Muscle layer of colon (tissue), 2 donors: ENCODE measurements at regions not wholly inside any gene's neighbourhood (a gene's known extent, or its start where the extent isn't known, plus 50 kb on each side); places are given as distances from the start of the nearest gene placed in this dataset.

Experiments
- H3K27ac ChIP-seq: one replicate; pipeline ENCODE4 v1.7.0; 2013; ENCODE audit warnings: low read depth, mild to moderate bottlenecking, low read length, moderate library complexity
- H3K27me3 ChIP-seq, 2 donors: one replicate each; pipeline ENCODE4 v1.7.0; 2013; ENCODE audit warnings: low read length in 2 of 2, mild to moderate bottlenecking in 2 of 2; ENCODE audit not compliant: insufficient read depth in 2 of 2, control insufficient read depth in 1 of 2
- H3K36me3 ChIP-seq: one replicate; pipeline ENCODE4 v1.7.0; 2013; ENCODE audit warnings: mild to moderate bottlenecking, low read length; ENCODE audit not compliant: insufficient read depth
- H3K4me1 ChIP-seq: one replicate; pipeline ENCODE4 v1.7.0; 2013; ENCODE audit warnings: mild to moderate bottlenecking, low read length; ENCODE audit not compliant: insufficient read depth
- H3K4me3 ChIP-seq, 2 donors: one replicate each; pipeline ENCODE4 v1.7.0; 2013; ENCODE audit warnings: low read length in 2 of 2, low read depth in 1 of 2, mild to moderate bottlenecking in 1 of 2, moderate library complexity in 1 of 2
- H3K9ac ChIP-seq: one replicate; pipeline ENCODE4 v1.7.0; 2013; ENCODE audit warnings: low read length
- H3K9me3 ChIP-seq: one replicate; pipeline ENCODE4 v1.7.0; 2013; ENCODE audit warnings: mild to moderate bottlenecking, low read length
- donor health status: abdominal sarcoma.
- donor health status: Adenocarcinoma of cecum.

DNA sequence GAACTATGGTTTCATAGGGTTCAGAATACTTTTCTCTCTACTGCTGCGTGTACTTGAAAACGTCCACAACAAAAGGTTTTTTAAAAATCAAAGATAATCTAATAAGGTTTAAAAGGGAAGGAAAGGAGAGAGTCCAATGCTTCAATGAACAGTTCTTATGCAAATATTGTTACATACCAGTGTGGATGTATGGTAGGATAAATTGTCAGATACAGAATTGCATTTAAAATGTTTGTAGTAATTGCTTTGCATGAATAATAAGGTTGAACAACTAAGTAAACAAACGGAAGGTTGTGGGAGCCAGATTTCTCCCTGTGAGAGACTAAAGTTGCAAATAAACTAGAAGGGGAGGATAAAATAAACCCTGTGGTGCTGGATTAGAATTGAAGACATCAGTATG is 53.8 kb upstream of the RBBP8 start:
- Histone ChIP-seq H3K4me1 (no peaks in the 10 kb centered on the region), H3K9ac (no peak overlapping the region), H3K36me3 (no peaks in the 10 kb centered on the region), H3K4me3 (no peak overlapping the region), H3K27me3 (no peaks in the 10 kb centered on the region), H3K27ac (no peak overlapping the region), H3K9me3 (no peaks in the 10 kb centered on the region)

DNA sequence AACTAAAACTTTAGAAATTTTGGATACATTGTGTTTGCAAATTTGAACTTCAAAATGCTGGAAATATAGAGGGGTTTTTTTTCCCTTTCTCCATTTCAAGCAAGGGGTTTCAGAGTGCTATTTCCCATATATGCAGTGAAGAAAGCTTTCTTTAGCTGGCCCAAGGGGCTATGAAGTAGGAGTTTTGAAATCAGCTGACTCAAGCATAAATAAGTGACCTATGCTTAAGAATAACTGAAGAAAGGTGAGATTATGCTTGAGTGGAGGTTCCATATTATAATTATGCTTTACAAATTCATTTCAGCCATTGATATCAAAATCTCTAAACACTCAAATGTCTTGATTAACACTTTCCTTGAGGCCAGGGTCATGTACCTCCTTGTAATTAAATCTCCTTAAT is 51.0 kb upstream of the RBBP8 start:
- H3K36me3 ChIP-seq, result no peaks in the 10 kb centered on the region
- H3K27me3 ChIP-seq, result no peaks in the 10 kb centered on the region
- no peaks in the 10 kb centered on the region for H3K9me3 ChIP-seq
- no peak overlapping the region for H3K9ac ChIP-seq
- H3K4me1 ChIP-seq, result no peaks in the 10 kb centered on the region
- no peak overlapping the region for H3K4me3 ChIP-seq
- H3K27ac ChIP-seq, result no peak overlapping the region

DNA sequence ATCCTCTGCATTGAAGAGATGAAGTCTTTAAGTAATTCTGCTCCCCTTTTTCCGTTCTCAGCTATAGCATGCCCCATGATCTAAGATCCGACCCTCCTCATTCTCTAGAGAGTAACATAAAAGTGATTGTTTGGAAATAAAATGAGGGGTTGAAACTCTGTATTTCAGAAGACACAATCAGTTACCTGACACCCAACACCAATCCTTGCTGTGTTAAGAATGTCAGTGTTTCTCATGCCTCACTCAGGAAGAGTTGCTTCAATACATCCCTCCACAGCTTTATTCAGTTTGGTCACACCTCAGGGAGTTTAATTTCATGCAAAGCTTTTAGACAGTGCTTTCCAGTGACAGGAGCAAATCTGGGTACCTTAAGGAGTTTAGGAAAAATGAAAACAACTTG is 49.9 kb upstream of the RBBP8 start:
- no peak overlapping the region for H3K27ac ChIP-seq
- H3K4me1 ChIP-seq, result no peaks in the 10 kb centered on the region
- no peaks in the 10 kb centered on the region for H3K36me3 ChIP-seq
- H3K9me3 ChIP-seq, result no peaks in the 10 kb centered on the region
- no peaks in the 10 kb centered on the region for H3K27me3 ChIP-seq
- no peak overlapping the region for H3K9ac ChIP-seq
- no peak overlapping the region for H3K4me3 ChIP-seq
